WTC11 (cell line): ENCODE measurements at regions not wholly inside any gene's neighbourhood (a gene's known extent, or its start where the extent isn't known, plus 50 kb on each side); places are given as distances from the start of the nearest gene placed in this dataset.

Experiments
- ATAC-seq: fragments of 200-7000 bp; cut with Tn5 transposase; 2 replicates; pipeline ENCODE4 v1.10.0; 2021; ENCODE audit warnings: mild to moderate bottlenecking, moderate library complexity
- CTCF ChIA-PET: fragments of 300-600 bp; sonication (Branson Sonifier 250); formaldehyde crosslinking; loops from one replicate; lab custom pipeline; 2021; ENCODE audit warnings: antibody characterized with exemption; lab: Charles Lee
- POLR2A ChIA-PET: fragments of 350-600 bp; sonication (Branson Sonifier 250); formaldehyde crosslinking; loops from one replicate; lab custom pipeline; 2021; ENCODE audit warnings: antibody characterized with exemption; lab: Charles Lee
- DNase-seq: peaks from one replicate; pipeline ENCODE4 v3.0.0; 2021; ENCODE audit warnings: low spot score
- H3K27ac Mint-ChIP-seq: 2 replicates; pipeline ENCODE4 v1.8.0; 2021; ENCODE audit warnings: mixed read lengths
- H3K27me3 Mint-ChIP-seq: 2 replicates; pipeline ENCODE4 v1.8.0; 2021; ENCODE audit warnings: low read depth, mild to moderate bottlenecking, moderate library complexity, mixed read lengths
- H3K36me3 Mint-ChIP-seq: 2 replicates; pipeline ENCODE4 v1.8.0; 2021; ENCODE audit warnings: mixed read lengths
- H3K4me1 Mint-ChIP-seq: 2 replicates; pipeline ENCODE4 v1.8.0; 2022; ENCODE audit warnings: mixed read lengths
- H3K4me3 Mint-ChIP-seq: 2 replicates; pipeline ENCODE4 v1.8.0; 2021; ENCODE audit warnings: mild to moderate bottlenecking, moderate library complexity, mixed read lengths
- H3K9me3 Mint-ChIP-seq: 2 replicates; pipeline ENCODE4 v1.8.0; 2021; ENCODE audit warnings: mixed read lengths
- ARID4B ChIP-seq: sonication (generic); formaldehyde crosslinking; IDR thresholded peaks from 2 replicates; pipeline ENCODE4 v1.8.0; 2023; ENCODE audit warnings: missing genetic modification reagents, mild to moderate bottlenecking, borderline replicate concordance
- ATF6 ChIP-seq: sonication (generic); formaldehyde crosslinking; IDR thresholded peaks from 2 replicates; pipeline ENCODE4 v1.8.1; 2023; ENCODE audit warnings: mild to moderate bottlenecking, missing genetic modification reagents
- CREB1 ChIP-seq: sonication (generic); formaldehyde crosslinking; IDR thresholded peaks from 2 replicates; pipeline ENCODE4 v1.8.0; 2023; ENCODE audit warnings: mild to moderate bottlenecking, missing genetic modification reagents
- CREM ChIP-seq: sonication (generic); formaldehyde crosslinking; IDR thresholded peaks from 2 replicates; pipeline ENCODE4 v1.8.1; 2022; ENCODE audit warnings: mild to moderate bottlenecking, missing genetic modification reagents, moderate library complexity
- ELF4 ChIP-seq: sonication (generic); formaldehyde crosslinking; IDR thresholded peaks from 2 replicates; pipeline ENCODE4 v1.8.1; 2022; ENCODE audit warnings: low read depth, mild to moderate bottlenecking, moderate library complexity, missing genetic modification reagents
- EMX1 ChIP-seq: fragments of 250-450 bp; sonication (Bioruptor Pico); IDR thresholded peaks from 2 replicates; pipeline ENCODE4 v1.8.0; 2021; ENCODE audit warnings: mild to moderate bottlenecking
- HMGA2 ChIP-seq: fragments of 250-450 bp; sonication (Bioruptor Pico); IDR thresholded peaks from 2 replicates; pipeline ENCODE4 v1.4.0; 2021; ENCODE audit warnings: mild to moderate bottlenecking, moderate library complexity
- HMGXB4 ChIP-seq: sonication (generic); formaldehyde crosslinking; IDR thresholded peaks from 2 replicates; pipeline ENCODE4 v1.8.1; 2023; ENCODE audit warnings: mild to moderate bottlenecking, moderate library complexity, missing genetic modification reagents
- IRF2 ChIP-seq: sonication (generic); formaldehyde crosslinking; IDR thresholded peaks from 2 replicates; pipeline ENCODE4 v1.8.0; 2022; ENCODE audit warnings: low read depth, missing genetic modification reagents, borderline replicate concordance
- MXD4 ChIP-seq: fragments of 250-450 bp; sonication (Bioruptor Pico); IDR thresholded peaks from 2 replicates; pipeline ENCODE4 v1.8.0; 2021; ENCODE audit warnings: mild to moderate bottlenecking, moderate library complexity, borderline replicate concordance
- NFYB ChIP-seq: sonication (generic); formaldehyde crosslinking; conservative IDR thresholded peaks from 2 replicates; pipeline ENCODE4 v1.8.0; 2022; ENCODE audit warnings: low read depth, missing genetic modification reagents
- NR2C2 ChIP-seq: sonication (generic); formaldehyde crosslinking; IDR thresholded peaks from 2 replicates; pipeline ENCODE4 v1.8.0; 2022; ENCODE audit warnings: mild to moderate bottlenecking, missing genetic modification reagents
- PRDM15 ChIP-seq: sonication (generic); formaldehyde crosslinking; IDR thresholded peaks from 2 replicates; pipeline ENCODE4 v1.8.0; 2022; ENCODE audit warnings: missing genetic modification reagents
- SOX15 ChIP-seq: fragments of 250-450 bp; sonication (Bioruptor Pico); IDR thresholded peaks from 2 replicates; pipeline ENCODE4 v1.9.0; 2021; ENCODE audit warnings: mild to moderate bottlenecking
- SP1 ChIP-seq: sonication (generic); formaldehyde crosslinking; conservative IDR thresholded peaks from 2 replicates; pipeline ENCODE4 v1.8.1; 2022; ENCODE audit warnings: missing genetic modification reagents
- ZNF219 ChIP-seq: sonication (generic); formaldehyde crosslinking; IDR thresholded peaks from 2 replicates; pipeline ENCODE4 v1.8.0; 2023; ENCODE audit warnings: missing genetic modification reagents, mild to moderate bottlenecking, borderline replicate concordance
- ZSCAN18 ChIP-seq: fragments of 250-450 bp; sonication (Bioruptor Pico); IDR thresholded peaks from 2 replicates; pipeline ENCODE4 v2.1.2; 2022; ENCODE audit warnings: mild to moderate bottlenecking, moderate library complexity

GRCh38 chr10:123262456-123262855 lies 108.3 kb downstream of the BUB3 start:
- no peaks in the 10 kb centered on the region for H3K36me3 Mint-ChIP-seq
- no peak for ATAC-seq

GRCh38 chr10:123266971-123267370 lies 112.8 kb downstream of the BUB3 start:
- no peaks in the 10 kb centered on the region for H3K4me1 Mint-ChIP-seq
- H3K4me3 Mint-ChIP-seq, result no peak overlapping the region
- H3K36me3 Mint-ChIP-seq, result no peaks in the 10 kb centered on the region
- ATAC-seq (no peak), DNase-seq (no peak)
- no peaks in the 10 kb centered on the region for H3K27me3 Mint-ChIP-seq
- H3K27ac Mint-ChIP-seq, result no peak overlapping the region
- CTCF ChIA-PET, result interaction anchor here (1.1 to 1.6 kb wide), 2 partner anchors 17 to 69 kb away, joined by 3 to 5 read pairs; no protein-coding TSS in a partner anchor
- peaks cover 7% of the 10 kb centered on the region; the same call in 1 of the 2 replicates for H3K9me3 Mint-ChIP-seq
- TF ChIP-seq NFYB, result no peak
- TF ChIP-seq MXD4, result no peak
- no peak for TF ChIP-seq IRF2 (CRISPR knock-in tag)
- POLR2A ChIA-PET, result interaction anchor here (0.6 kb wide), 1 partner anchor 77 kb away, joined by 3 read pairs; no protein-coding TSS in a partner anchor

More at GRCh38 chr10:123262456-123262855, 108.3 kb downstream of the BUB3 start:
- ChIA-PET POLR2A (no interaction called here), CTCF (interaction anchor here (1.4 kb wide), 1 partner anchor 10 kb away, joined by 4 read pairs; no protein-coding TSS in a partner anchor)
- TF ChIP-seq CREB1 (CRISPR knock-in tag) (no peak), HMGA2 (CRISPR knock-in tag) (no peak), MXD4 (no peak), EMX1 (CRISPR knock-in tag) (no peak), ZSCAN18 (no peak), CREM (CRISPR knock-in tag) (no peak), ELF4 (CRISPR knock-in tag) (no peak), SOX15 (CRISPR knock-in tag) (no peak)
- peaks cover 7% of the 10 kb centered on the region; the same call in 1 of the 2 replicates for H3K9me3 Mint-ChIP-seq
- DNase-seq, result no peak
- no peak overlapping the region for H3K4me3 Mint-ChIP-seq
- no peaks in the 10 kb centered on the region for H3K4me1 Mint-ChIP-seq
- no peaks in the 10 kb centered on the region for H3K27me3 Mint-ChIP-seq
- H3K27ac Mint-ChIP-seq, result no peak overlapping the region

- POLR2A ChIA-PET, result no interaction called here
- no peak for DNase-seq
- Mint-ChIP-seq H3K27me3 (no peaks in the 10 kb centered on the region), H3K4me1 (peaks cover 6% of the 10 kb centered on the region), H3K27ac (no peak overlapping the region), H3K36me3 (no peaks in the 10 kb centered on the region), H3K9me3 (peaks cover 7% of the 10 kb centered on the region; the same call in 1 of the 2 replicates), H3K4me3 (no peak overlapping the region)
- no peak for ATAC-seq
- CTCF ChIA-PET, result no interaction called here
- no peak for TF ChIP-seq ATF6
- TF ChIP-seq ZSCAN18, result no peak
- TF ChIP-seq HMGXB4 (CRISPR knock-in tag), result no peak
- TF ChIP-seq ZNF219 (CRISPR knock-in tag), result no peak
- TF ChIP-seq SP1, result no peak
- no peak for TF ChIP-seq NR2C2 (CRISPR knock-in tag)
- no peak for TF ChIP-seq PRDM15
- TF ChIP-seq ARID4B (CRISPR knock-in tag), result no peak
Observed at GRCh38 chr10:123269017-123269552, 114.9 kb downstream of the BUB3 start.
